HCT116 (cell line): ENCODE measurements at regions not wholly inside any gene's neighbourhood (a gene's known extent, or its start where the extent isn't known, plus 50 kb on each side); places are given as distances from the start of the nearest gene placed in this dataset.

Experiments used
- ATAC-seq: fragments of 200-7000 bp; cut with Tn5 transposase; 2 replicates; pipeline ENCODE4 v1.9.1; 2020; ENCODE audit warnings: mild to moderate bottlenecking, moderate library complexity
- BruUV-seq: library from RNA; stranded (reverse); fragments of 400-500 nt; replicated peaks from 2 replicates; lab custom pipeline; 2021; lab: Mats Ljungman, UMichigan
- CTCF ChIA-PET: fragments of 300-600 bp; sonication (Branson Sonifier 250); formaldehyde crosslinking; loops from one replicate; lab custom pipeline; 2021; ENCODE audit warnings: antibody characterized with exemption; lab: Charles Lee
- POLR2A ChIA-PET: fragments of 300-600, 350-600 bp; sonication (Branson Sonifier 250); formaldehyde crosslinking; loops from one replicate; lab custom pipeline; 2021; ENCODE audit warnings: antibody characterized with exemption; lab: Charles Lee
- RAD21 ChIA-PET, 2 experiments: fragments of 300-600 bp; sonication (Branson Sonifier 250); formaldehyde crosslinking; loops; one replicate each; lab custom pipeline; 2023; ENCODE audit warnings: low total read pairs in 2 of 2; ENCODE audit not compliant: uncharacterized antibody in 2 of 2, unreplicated experiment in 2 of 2, low non-redundant PET in 1 of 2; lab: Charles Lee
- DNase-seq: peaks from one replicate; pipeline ENCODE4 v3.0.0-alpha.2; 2010; ENCODE audit warnings: low read depth, low spot score
- H2AFZ ChIP-seq: fragments of 200-600 bp; shearing (Covaris generic), sonication (generic); 2 replicates; pipeline ENCODE4 v1.6.1; 2017; ENCODE audit warnings: low read depth, mixed run types, mixed read lengths, antibody characterized with exemption, low read length; ENCODE audit not compliant: poor library complexity, severe bottlenecking
- H3K27ac ChIP-seq: 2 replicates; pipeline ENCODE4 v1.5.1; 2012; ENCODE audit warnings: low read depth, low read length
- H3K27me3 ChIP-seq: fragments of 200-600 bp; sonication (generic); 2 replicates; pipeline ENCODE4 v1.6.1; 2016; ENCODE audit warnings: mixed run types, low read length, mixed read lengths; ENCODE audit not compliant: insufficient read depth
- H3K36me3 ChIP-seq, 2 experiments: fragments of 200-500 bp in 1 of 2; fragments of 200-600 bp in 1 of 2; sonication (Bioruptor generic) in 1 of 2; sonication (generic) in 1 of 2; 2 replicates each; pipeline versions ENCODE4 v1.5.1 to v1.6.1; 2014 to 2016; ENCODE audit warnings: low read length in 2 of 2, inconsistent platforms in 1 of 2, mixed read lengths in 1 of 2, mixed run types in 1 of 2; ENCODE audit not compliant: insufficient read depth in 2 of 2, control insufficient read depth in 1 of 2
- H3K4me1 ChIP-seq, 2 experiments: fragments of 200-600 bp in 1 of 2; sonication (generic) in 1 of 2; 2 replicates each; pipeline versions ENCODE4 v1.5.1 to v1.6.1; 2012 to 2017; ENCODE audit warnings: low read length in 2 of 2, inconsistent platforms in 1 of 2, mild to moderate bottlenecking in 1 of 2, mixed read lengths in 1 of 2, mixed run types in 1 of 2, moderate library complexity in 1 of 2; ENCODE audit not compliant: insufficient read depth in 2 of 2, control insufficient read depth in 1 of 2
- H3K4me2 ChIP-seq: fragments of 200-600 bp; sonication (generic); 2 replicates; pipeline ENCODE4 v1.6.1; 2017; ENCODE audit warnings: mixed run types, low read length, mixed read lengths
- H3K4me3 ChIP-seq, 2 experiments: fragments of 200-600 bp in 1 of 2; sonication (generic) in 1 of 2; replicated peaks in 1 of 2; 2 replicates each; pipeline ENCODE4 v1.5.1; 2011 to 2016; ENCODE audit warnings: low read length in 2 of 2, control low read depth in 1 of 2, low read depth in 1 of 2, mild to moderate bottlenecking in 1 of 2, mixed read lengths in 1 of 2, mixed run types in 1 of 2
- H3K79me2 ChIP-seq: fragments of 200-600 bp; sonication (generic); 2 replicates; pipeline ENCODE4 v1.6.1; 2017; ENCODE audit warnings: mild to moderate bottlenecking, mixed run types, low read length, moderate library complexity, mixed read lengths; ENCODE audit not compliant: insufficient read depth
- H3K9ac ChIP-seq: fragments of 200-600 bp; sonication (generic); 2 replicates; pipeline ENCODE4 v1.6.1; 2016; ENCODE audit warnings: low read length, mixed read lengths
- H3K9me2 ChIP-seq: fragments of 200-600 bp; sonication (generic), shearing (Covaris generic); 2 replicates; pipeline ENCODE4 v1.6.1; 2017; ENCODE audit warnings: mixed run types, mild to moderate bottlenecking, moderate library complexity; ENCODE audit not compliant: insufficient read depth
- H3K9me3 ChIP-seq, 2 experiments: fragments of 200-500 bp in 1 of 2; fragments of 200-600 bp in 1 of 2; sonication (Bioruptor generic) in 1 of 2; sonication (generic) in 1 of 2; 2 replicates each; pipeline ENCODE4 v1.6.1; 2014 to 2017; ENCODE audit warnings: low read length in 2 of 2, mixed read lengths in 2 of 2, inconsistent platforms in 1 of 2, low read depth in 1 of 2, mild to moderate bottlenecking in 1 of 2, mixed run types in 1 of 2, moderate library complexity in 1 of 2; ENCODE audit not compliant: control insufficient read depth in 1 of 2, insufficient read depth in 1 of 2
- H4K20me1 ChIP-seq: fragments of 200-600 bp; sonication (generic), shearing (Covaris generic); 2 replicates; pipeline ENCODE4 v1.6.1; 2017; ENCODE audit warnings: mixed run types, mild to moderate bottlenecking, moderate library complexity; ENCODE audit not compliant: insufficient read depth
- CBX3 ChIP-seq: IDR thresholded peaks from 2 replicates; pipeline ENCODE4 v1.6.1; 2012; ENCODE audit warnings: low read depth
- CEBPB ChIP-seq: IDR thresholded peaks from 2 replicates; pipeline ENCODE4 v1.6.1; 2012; ENCODE audit warnings: low read depth
- EGR1 ChIP-seq: IDR thresholded peaks from 2 replicates; pipeline ENCODE4 v1.6.1; 2012; ENCODE audit warnings: low read depth
- ELF1 ChIP-seq: IDR thresholded peaks from 2 replicates; pipeline ENCODE4 v1.6.1; 2012; ENCODE audit warnings: low read depth, borderline replicate concordance
- FOSL1 ChIP-seq: IDR thresholded peaks from 2 replicates; pipeline ENCODE4 v1.6.1; 2012; ENCODE audit warnings: low read depth
- JUND ChIP-seq: IDR thresholded peaks from 2 replicates; pipeline ENCODE4 v1.6.1; 2012
- POLR2A ChIP-seq: IDR thresholded peaks from 2 replicates; pipeline ENCODE4 v1.7.0; 2011; ENCODE audit warnings: borderline replicate concordance; ENCODE audit not compliant: insufficient read depth, insufficient read length; ENCODE audit errors: extremely low read depth
- POLR2AphosphoS5 ChIP-seq: IDR thresholded peaks from 2 replicates; pipeline ENCODE4 v1.6.1; 2011; ENCODE audit warnings: mild to moderate bottlenecking, low read depth, low read length, moderate library complexity
- RAD21 ChIP-seq: IDR thresholded peaks from 2 replicates; pipeline ENCODE4 v1.6.1; 2012; ENCODE audit warnings: low read depth, mild to moderate bottlenecking
- SIN3A ChIP-seq: IDR thresholded peaks from 2 replicates; pipeline ENCODE4 v1.6.1; 2012; ENCODE audit warnings: low read depth
- SP1 ChIP-seq: IDR thresholded peaks from 2 replicates; pipeline ENCODE4 v1.6.1; 2012; ENCODE audit warnings: low read depth
- SRF ChIP-seq: IDR thresholded peaks from 2 replicates; pipeline ENCODE4 v1.6.1; 2012; ENCODE audit warnings: low read depth
- YY1 ChIP-seq: IDR thresholded peaks from 2 replicates; pipeline ENCODE4 v1.6.1; 2011; ENCODE audit warnings: low read length, low read depth, moderate library complexity, mild to moderate bottlenecking; ENCODE audit not compliant: insufficient replicate concordance; ENCODE audit errors: extremely low read depth
- ZFX ChIP-seq: fragments of 450-650 bp; IDR thresholded peaks from 2 replicates; pipeline ENCODE4 v1.6.1; 2017
- ZNF274 ChIP-seq: fragments of 200-500 bp; sonication (Bioruptor generic); IDR thresholded peaks from 2 replicates; pipeline ENCODE4 v1.6.1; 2014; ENCODE audit warnings: mild to moderate bottlenecking, low read depth, low read length, inconsistent platforms
- intact Hi-C: fragments of 100-400 bp; cut with micrococcal nuclease; formaldehyde crosslinking; loops from 2 replicates; pipeline ENCODE4 v1.10.0; 2022
- TF ChIP-seq, protein P1 (sequence below), 3 experiments: fragments of 200-600 bp in 1 of 3; sonication (generic) in 1 of 3; IDR thresholded peaks in 2 of 3; conservative IDR thresholded peaks in 1 of 3; 2 replicates each; pipeline ENCODE4 v1.5.1; 2012 to 2017; ENCODE audit warnings: low read depth in 2 of 3, low read length in 2 of 3, antibody characterized with exemption in 1 of 3, borderline replicate concordance in 1 of 3, control low read depth in 1 of 3, mild to moderate bottlenecking in 1 of 3, mixed read lengths in 1 of 3, mixed run types in 1 of 3, moderate library complexity in 1 of 3; ENCODE audit not compliant: insufficient read depth in 1 of 3
- TF ChIP-seq, protein P2 (sequence below): IDR thresholded peaks from 2 replicates; pipeline ENCODE4 v1.6.1; 2012
- TF ChIP-seq, protein P3 (sequence below): IDR thresholded peaks from 2 replicates; pipeline ENCODE4 v1.6.1; 2012

DNA sequence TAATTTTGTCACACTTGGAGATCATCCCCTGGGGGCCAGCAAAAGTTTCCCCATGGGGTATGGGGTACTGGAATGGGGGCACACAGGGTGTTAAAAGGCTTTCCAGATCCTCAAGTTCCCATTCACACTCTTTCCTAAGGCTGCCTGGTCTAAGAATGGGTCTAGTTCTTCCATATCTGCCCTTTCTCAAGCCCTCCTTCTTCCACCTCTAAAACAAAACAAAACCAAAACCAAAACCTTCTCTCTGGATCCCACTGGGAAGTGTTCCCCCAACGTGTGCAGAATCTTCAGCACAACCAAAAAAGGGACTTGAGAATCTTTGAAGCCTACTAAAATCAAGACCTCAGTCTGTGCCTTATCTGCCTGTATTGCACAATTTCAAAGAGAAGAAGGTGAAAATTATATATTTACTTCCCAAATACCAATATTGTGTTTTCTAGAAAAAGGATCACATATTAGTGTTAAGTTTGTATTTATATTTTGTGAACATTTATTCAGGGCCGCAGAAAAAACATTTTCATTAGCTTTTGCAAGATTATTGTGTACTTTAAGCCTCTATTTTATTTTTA is 207.2 kb upstream of the TCF4 start:
- H3K79me2 ChIP-seq: no peaks in the 10 kb centered on the region
- no peaks in the 10 kb centered on the region for H3K4me1 ChIP-seq
- no peak overlapping the region for H3K4me2 ChIP-seq
- CTCF ChIA-PET: no interaction called here
- H3K9me3 ChIP-seq: peaks cover 5 to 12% of the 10 kb centered on the region in 2 experiments; a peak in 2 of 4 replicates
- H3K4me3 ChIP-seq: no peak overlapping the region
- no peak overlapping the region for H3K9ac ChIP-seq
- TF ChIP-seq, protein P1, sequence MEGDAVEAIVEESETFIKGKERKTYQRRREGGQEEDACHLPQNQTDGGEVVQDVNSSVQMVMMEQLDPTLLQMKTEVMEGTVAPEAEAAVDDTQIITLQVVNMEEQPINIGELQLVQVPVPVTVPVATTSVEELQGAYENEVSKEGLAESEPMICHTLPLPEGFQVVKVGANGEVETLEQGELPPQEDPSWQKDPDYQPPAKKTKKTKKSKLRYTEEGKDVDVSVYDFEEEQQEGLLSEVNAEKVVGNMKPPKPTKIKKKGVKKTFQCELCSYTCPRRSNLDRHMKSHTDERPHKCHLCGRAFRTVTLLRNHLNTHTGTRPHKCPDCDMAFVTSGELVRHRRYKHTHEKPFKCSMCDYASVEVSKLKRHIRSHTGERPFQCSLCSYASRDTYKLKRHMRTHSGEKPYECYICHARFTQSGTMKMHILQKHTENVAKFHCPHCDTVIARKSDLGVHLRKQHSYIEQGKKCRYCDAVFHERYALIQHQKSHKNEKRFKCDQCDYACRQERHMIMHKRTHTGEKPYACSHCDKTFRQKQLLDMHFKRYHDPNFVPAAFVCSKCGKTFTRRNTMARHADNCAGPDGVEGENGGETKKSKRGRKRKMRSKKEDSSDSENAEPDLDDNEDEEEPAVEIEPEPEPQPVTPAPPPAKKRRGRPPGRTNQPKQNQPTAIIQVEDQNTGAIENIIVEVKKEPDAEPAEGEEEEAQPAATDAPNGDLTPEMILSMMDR (IDR thresholded peaks at IDR 0.05 in 2 of 3, conservative IDR thresholded peaks at IDR 0.05 in 1 of 3; ENCODE audit: borderline replicate concordance in 1 of 3, insufficient read depth in 1 of 3, low read depth in 2 of 3, low read length in 2 of 3): no peak
- TF ChIP-seq SRF (no peak), SP1 (no peak), POLR2AphosphoS5 (no peak), CBX3 (no peak), SIN3A (no peak), YY1 (no peak), ZFX (no peak), EGR1 (no peak), CEBPB (no peak), RAD21 (no peak), ZNF274 (no peak), FOSL1 (no peak), JUND (no peak), POLR2A (no peak), ELF1 (no peak)
- TF ChIP-seq, protein P2, sequence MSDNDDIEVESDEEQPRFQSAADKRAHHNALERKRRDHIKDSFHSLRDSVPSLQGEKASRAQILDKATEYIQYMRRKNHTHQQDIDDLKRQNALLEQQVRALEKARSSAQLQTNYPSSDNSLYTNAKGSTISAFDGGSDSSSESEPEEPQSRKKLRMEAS: no peak
- TF ChIP-seq, protein P3, sequence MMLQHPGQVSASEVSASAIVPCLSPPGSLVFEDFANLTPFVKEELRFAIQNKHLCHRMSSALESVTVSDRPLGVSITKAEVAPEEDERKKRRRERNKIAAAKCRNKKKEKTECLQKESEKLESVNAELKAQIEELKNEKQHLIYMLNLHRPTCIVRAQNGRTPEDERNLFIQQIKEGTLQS: no peak
- H4K20me1 ChIP-seq: no peaks in the 10 kb centered on the region
- DNase-seq (no peak), ATAC-seq (no peak)
- intact Hi-C loops: no loop called here
- H3K36me3 ChIP-seq: no peaks in the 10 kb centered on the region
- RAD21 ChIA-PET: no interaction called here
- no TSS peak for BruUV-seq
- H3K27me3 ChIP-seq: no peaks in the 10 kb centered on the region
- H3K27ac ChIP-seq: no peak overlapping the region
- POLR2A ChIA-PET: no interaction called here
- H2AFZ ChIP-seq: no peak overlapping the region
- H3K9me2 ChIP-seq: no peaks in the 10 kb centered on the region
